ENCODE measurements at regions not wholly inside any gene's neighbourhood (a gene's known extent, or its start where the extent isn't known, plus 50 kb on each side); places are given as distances from the start of the nearest gene placed in this dataset.

- no peaks in the 10 kb centered on the region for H3K27me3 ChIP-seq (ENCODE audit: control insufficient read depth in 3 of 3, insufficient read depth in 3 of 3, low read length in 3 of 3)
- no peak overlapping the region for H3K4me3 ChIP-seq (ENCODE audit: low read length in 3 of 3)
- H3K4me1 ChIP-seq (ENCODE audit: control insufficient read depth in 3 of 3, insufficient read depth in 3 of 3, low read length in 3 of 3) = no peaks in the 10 kb centered on the region
- H3K27ac ChIP-seq (ENCODE audit: low read depth, low read length) = no peak overlapping the region
- H3K9me3 ChIP-seq (ENCODE audit: control insufficient read depth in 3 of 3, low read length in 3 of 3) = peaks cover 0 to 2% (median 0%) of the 10 kb centered on the region in 3 donors
- no peaks in the 10 kb centered on the region for H3K36me3 ChIP-seq (ENCODE audit: control insufficient read depth in 3 of 3, insufficient read depth in 3 of 3, low read length in 3 of 3)
- H3K9ac ChIP-seq (ENCODE audit: low read depth in 1 of 3, low read length in 3 of 3) = no peak overlapping the region
Measured at GRCh38 chr5:164980480-164980879, 1475.1 kb downstream of the MAT2B start.

GRCh38 chr5:164998142-164998541 lies 1492.7 kb downstream of the MAT2B start:
- Histone ChIP-seq H3K27ac (ENCODE audit: low read depth, low read length) (no peak overlapping the region), H3K27me3 (ENCODE audit: control insufficient read depth in 3 of 3, insufficient read depth in 3 of 3, low read length in 3 of 3) (no peaks in the 10 kb centered on the region), H3K9me3 (ENCODE audit: control insufficient read depth in 3 of 3, low read length in 3 of 3) (no peaks in the 10 kb centered on the region), H3K36me3 (ENCODE audit: control insufficient read depth in 3 of 3, insufficient read depth in 3 of 3, low read length in 3 of 3) (no peaks in the 10 kb centered on the region), H3K4me1 (ENCODE audit: control insufficient read depth in 3 of 3, insufficient read depth in 3 of 3, low read length in 3 of 3) (no peaks in the 10 kb centered on the region), H3K9ac (ENCODE audit: low read depth in 1 of 3, low read length in 3 of 3) (no peak overlapping the region), H3K4me3 (ENCODE audit: low read length in 3 of 3) (no peak overlapping the region)

GRCh38 chr5:164998590-164998989 lies 1493.2 kb downstream of the MAT2B start:
- Histone ChIP-seq H3K4me1 (ENCODE audit: control insufficient read depth in 3 of 3, insufficient read depth in 3 of 3, low read length in 3 of 3) (no peaks in the 10 kb centered on the region), H3K36me3 (ENCODE audit: control insufficient read depth in 3 of 3, insufficient read depth in 3 of 3, low read length in 3 of 3) (no peaks in the 10 kb centered on the region), H3K9me3 (ENCODE audit: control insufficient read depth in 3 of 3, low read length in 3 of 3) (no peaks in the 10 kb centered on the region), H3K4me3 (ENCODE audit: low read length in 3 of 3) (no peak overlapping the region), H3K9ac (ENCODE audit: low read depth in 1 of 3, low read length in 3 of 3) (no peak overlapping the region), H3K27ac (ENCODE audit: low read depth, low read length) (no peak overlapping the region), H3K27me3 (ENCODE audit: control insufficient read depth in 3 of 3, insufficient read depth in 3 of 3, low read length in 3 of 3) (no peaks in the 10 kb centered on the region)

GRCh38 chr5:165000479-165001190 lies 1495.2 kb downstream of the MAT2B start:
- H3K9me3 ChIP-seq (ENCODE audit: control insufficient read depth in 3 of 3, low read length in 3 of 3) = no peaks in the 10 kb centered on the region
- no peaks in the 10 kb centered on the region for H3K4me1 ChIP-seq (ENCODE audit: control insufficient read depth in 3 of 3, insufficient read depth in 3 of 3, low read length in 3 of 3)
- no peak overlapping the region for H3K4me3 ChIP-seq (ENCODE audit: low read length in 3 of 3)
- no peaks in the 10 kb centered on the region for H3K27me3 ChIP-seq (ENCODE audit: control insufficient read depth in 3 of 3, insufficient read depth in 3 of 3, low read length in 3 of 3)
- no peak overlapping the region for H3K9ac ChIP-seq (ENCODE audit: low read depth in 1 of 3, low read length in 3 of 3)
- no peaks in the 10 kb centered on the region for H3K36me3 ChIP-seq (ENCODE audit: control insufficient read depth in 3 of 3, insufficient read depth in 3 of 3, low read length in 3 of 3)
- H3K27ac ChIP-seq (ENCODE audit: low read depth, low read length) = no peak overlapping the region

GRCh38 chr5:165003283-165003682 lies 1497.9 kb downstream of the MAT2B start:
- Histone ChIP-seq H3K27ac (ENCODE audit: low read depth, low read length) (no peak overlapping the region), H3K27me3 (ENCODE audit: control insufficient read depth in 3 of 3, insufficient read depth in 3 of 3, low read length in 3 of 3) (no peaks in the 10 kb centered on the region), H3K4me1 (ENCODE audit: control insufficient read depth in 3 of 3, insufficient read depth in 3 of 3, low read length in 3 of 3) (no peaks in the 10 kb centered on the region), H3K9me3 (ENCODE audit: control insufficient read depth in 3 of 3, low read length in 3 of 3) (no peaks in the 10 kb centered on the region), H3K9ac (ENCODE audit: low read depth in 1 of 3, low read length in 3 of 3) (no peak overlapping the region), H3K4me3 (ENCODE audit: low read length in 3 of 3) (no peak overlapping the region), H3K36me3 (ENCODE audit: control insufficient read depth in 3 of 3, insufficient read depth in 3 of 3, low read length in 3 of 3) (no peaks in the 10 kb centered on the region)

GRCh38 chr5:165004175-165004574 lies 1498.8 kb downstream of the MAT2B start:
- H3K27ac ChIP-seq (ENCODE audit: low read depth, low read length) = no peak overlapping the region
- H3K27me3 ChIP-seq (ENCODE audit: control insufficient read depth in 3 of 3, insufficient read depth in 3 of 3, low read length in 3 of 3) = no peaks in the 10 kb centered on the region
- no peaks in the 10 kb centered on the region for H3K36me3 ChIP-seq (ENCODE audit: control insufficient read depth in 3 of 3, insufficient read depth in 3 of 3, low read length in 3 of 3)
- H3K4me3 ChIP-seq (ENCODE audit: low read length in 3 of 3) = no peak overlapping the region
- H3K4me1 ChIP-seq (ENCODE audit: control insufficient read depth in 3 of 3, insufficient read depth in 3 of 3, low read length in 3 of 3) = no peaks in the 10 kb centered on the region
- no peak overlapping the region for H3K9ac ChIP-seq (ENCODE audit: low read depth in 1 of 3, low read length in 3 of 3)
- H3K9me3 ChIP-seq (ENCODE audit: control insufficient read depth in 3 of 3, low read length in 3 of 3) = no peaks in the 10 kb centered on the region

- H3K9ac ChIP-seq (ENCODE audit: low read depth in 1 of 3, low read length in 3 of 3) = no peak overlapping the region
- no peaks in the 10 kb centered on the region for H3K36me3 ChIP-seq (ENCODE audit: control insufficient read depth in 3 of 3, insufficient read depth in 3 of 3, low read length in 3 of 3)
- H3K27me3 ChIP-seq (ENCODE audit: control insufficient read depth in 3 of 3, insufficient read depth in 3 of 3, low read length in 3 of 3) = no peaks in the 10 kb centered on the region
- no peaks in the 10 kb centered on the region for H3K9me3 ChIP-seq (ENCODE audit: control insufficient read depth in 3 of 3, low read length in 3 of 3)
- H3K4me3 ChIP-seq (ENCODE audit: low read length in 3 of 3) = no peak overlapping the region
- no peak overlapping the region for H3K27ac ChIP-seq (ENCODE audit: low read depth, low read length)
- H3K4me1 ChIP-seq (ENCODE audit: control insufficient read depth in 3 of 3, insufficient read depth in 3 of 3, low read length in 3 of 3) = no peaks in the 10 kb centered on the region
Measured at GRCh38 chr5:165014439-165014838, 1509.0 kb downstream of the MAT2B start.

- H3K4me1 ChIP-seq (ENCODE audit: control insufficient read depth in 3 of 3, insufficient read depth in 3 of 3, low read length in 3 of 3) = no peaks in the 10 kb centered on the region
- no peak overlapping the region for H3K4me3 ChIP-seq (ENCODE audit: low read length in 3 of 3)
- H3K36me3 ChIP-seq (ENCODE audit: control insufficient read depth in 3 of 3, insufficient read depth in 3 of 3, low read length in 3 of 3) = no peaks in the 10 kb centered on the region
- no peaks in the 10 kb centered on the region for H3K9me3 ChIP-seq (ENCODE audit: control insufficient read depth in 3 of 3, low read length in 3 of 3)
- no peaks in the 10 kb centered on the region for H3K27me3 ChIP-seq (ENCODE audit: control insufficient read depth in 3 of 3, insufficient read depth in 3 of 3, low read length in 3 of 3)
- no peak overlapping the region for H3K9ac ChIP-seq (ENCODE audit: low read depth in 1 of 3, low read length in 3 of 3)
- H3K27ac ChIP-seq (ENCODE audit: low read depth, low read length) = no peak overlapping the region
Measured at GRCh38 chr5:165015126-165015525, 1509.7 kb downstream of the MAT2B start.

GRCh38 chr5:165015547-165015946 lies 1510.1 kb downstream of the MAT2B start:
- no peaks in the 10 kb centered on the region for H3K27me3 ChIP-seq (ENCODE audit: control insufficient read depth in 3 of 3, insufficient read depth in 3 of 3, low read length in 3 of 3)
- no peaks in the 10 kb centered on the region for H3K4me1 ChIP-seq (ENCODE audit: control insufficient read depth in 3 of 3, insufficient read depth in 3 of 3, low read length in 3 of 3)
- H3K9me3 ChIP-seq (ENCODE audit: control insufficient read depth in 3 of 3, low read length in 3 of 3) = no peaks in the 10 kb centered on the region
- no peak overlapping the region for H3K9ac ChIP-seq (ENCODE audit: low read depth in 1 of 3, low read length in 3 of 3)
- H3K4me3 ChIP-seq (ENCODE audit: low read length in 3 of 3) = no peak overlapping the region
- no peaks in the 10 kb centered on the region for H3K36me3 ChIP-seq (ENCODE audit: control insufficient read depth in 3 of 3, insufficient read depth in 3 of 3, low read length in 3 of 3)
- H3K27ac ChIP-seq (ENCODE audit: low read depth, low read length) = no peak overlapping the region

- Histone ChIP-seq H3K9me3 (ENCODE audit: control insufficient read depth in 3 of 3, low read length in 3 of 3) (no peaks in the 10 kb centered on the region), H3K4me3 (ENCODE audit: low read length in 3 of 3) (no peak overlapping the region), H3K4me1 (ENCODE audit: control insufficient read depth in 3 of 3, insufficient read depth in 3 of 3, low read length in 3 of 3) (no peaks in the 10 kb centered on the region), H3K9ac (ENCODE audit: low read depth in 1 of 3, low read length in 3 of 3) (no peak overlapping the region), H3K27ac (ENCODE audit: low read depth, low read length) (no peak overlapping the region), H3K27me3 (ENCODE audit: control insufficient read depth in 3 of 3, insufficient read depth in 3 of 3, low read length in 3 of 3) (no peaks in the 10 kb centered on the region), H3K36me3 (ENCODE audit: control insufficient read depth in 3 of 3, insufficient read depth in 3 of 3, low read length in 3 of 3) (no peaks in the 10 kb centered on the region)
Measured at GRCh38 chr5:165026971-165027370, 1521.6 kb downstream of the MAT2B start.

All from skeletal muscle tissue (tissue), 3 donors.